ENCODE measurements at regions not wholly inside any gene's neighbourhood (a gene's known extent, or its start where the extent isn't known, plus 50 kb on each side); places are given as distances from the start of the nearest gene placed in this dataset.
"Not testable (repeated sequence)": the region's sequence is repeated elsewhere in the genome, so short reads cannot be mapped to it uniquely, and the experiment has no call there.

GRCh38 chr16:13718748-13719147 is 201.2 kb upstream of the ERCC4 start:
- DNase-seq (ENCODE audit: low read depth), result no peak
- no peak overlapping the region for H3K4me3 ChIP-seq (ENCODE audit: low read length)
- TF ChIP-seq CTCF (IDR thresholded peaks at IDR 0.05; ENCODE audit: insufficient read depth, low read depth, low read length, missing control alignments), result no peak

- no peak for TF ChIP-seq CTCF (IDR thresholded peaks at IDR 0.05; ENCODE audit: insufficient read depth, low read depth, low read length, missing control alignments)
- H3K4me3 ChIP-seq (ENCODE audit: low read length), result no peak overlapping the region
- no peak for DNase-seq (ENCODE audit: low read depth)
These were observed 192.0 kb upstream of the ERCC4 start for GRCh38 chr16:13727943-13728342.

GRCh38 chr16:13733561-13733960 is 186.4 kb upstream of the ERCC4 start:
- DNase-seq (ENCODE audit: low read depth), result no peak
- no peak overlapping the region for H3K4me3 ChIP-seq (ENCODE audit: low read length)
- TF ChIP-seq CTCF (IDR thresholded peaks at IDR 0.05; ENCODE audit: insufficient read depth, low read depth, low read length, missing control alignments), result no peak

GRCh38 chr16:13739621-13740373 is 180.2 kb upstream of the ERCC4 start:
- H3K4me3 ChIP-seq (ENCODE audit: low read length); DNase-seq (ENCODE audit: low read depth): not testable (repeated sequence)

GRCh38 chr16:13742928-13743327 is 177.0 kb upstream of the ERCC4 start:
- no peak overlapping the region for H3K4me3 ChIP-seq (ENCODE audit: low read length)
- TF ChIP-seq CTCF (IDR thresholded peaks at IDR 0.05; ENCODE audit: insufficient read depth, low read depth, low read length, missing control alignments), result no peak
- no peak for DNase-seq (ENCODE audit: low read depth)

GRCh38 chr16:13743571-13743970 is 176.4 kb upstream of the ERCC4 start:
- H3K4me3 ChIP-seq (ENCODE audit: low read length), result no peak overlapping the region
- no peak for TF ChIP-seq CTCF (IDR thresholded peaks at IDR 0.05; ENCODE audit: insufficient read depth, low read depth, low read length, missing control alignments)
- no peak for DNase-seq (ENCODE audit: low read depth)

- no peak for TF ChIP-seq CTCF (IDR thresholded peaks at IDR 0.05; ENCODE audit: insufficient read depth, low read depth, low read length, missing control alignments)
- no peak for DNase-seq (ENCODE audit: low read depth)
- no peak overlapping the region for H3K4me3 ChIP-seq (ENCODE audit: low read length)
These were observed 163.4 kb upstream of the ERCC4 start for GRCh38 chr16:13756411-13757140.
